ENCODE measurements at regions not wholly inside any gene's neighbourhood (a gene's known extent, or its start where the extent isn't known, plus 50 kb on each side); places are given as distances from the start of the nearest gene placed in this dataset.

DNA sequence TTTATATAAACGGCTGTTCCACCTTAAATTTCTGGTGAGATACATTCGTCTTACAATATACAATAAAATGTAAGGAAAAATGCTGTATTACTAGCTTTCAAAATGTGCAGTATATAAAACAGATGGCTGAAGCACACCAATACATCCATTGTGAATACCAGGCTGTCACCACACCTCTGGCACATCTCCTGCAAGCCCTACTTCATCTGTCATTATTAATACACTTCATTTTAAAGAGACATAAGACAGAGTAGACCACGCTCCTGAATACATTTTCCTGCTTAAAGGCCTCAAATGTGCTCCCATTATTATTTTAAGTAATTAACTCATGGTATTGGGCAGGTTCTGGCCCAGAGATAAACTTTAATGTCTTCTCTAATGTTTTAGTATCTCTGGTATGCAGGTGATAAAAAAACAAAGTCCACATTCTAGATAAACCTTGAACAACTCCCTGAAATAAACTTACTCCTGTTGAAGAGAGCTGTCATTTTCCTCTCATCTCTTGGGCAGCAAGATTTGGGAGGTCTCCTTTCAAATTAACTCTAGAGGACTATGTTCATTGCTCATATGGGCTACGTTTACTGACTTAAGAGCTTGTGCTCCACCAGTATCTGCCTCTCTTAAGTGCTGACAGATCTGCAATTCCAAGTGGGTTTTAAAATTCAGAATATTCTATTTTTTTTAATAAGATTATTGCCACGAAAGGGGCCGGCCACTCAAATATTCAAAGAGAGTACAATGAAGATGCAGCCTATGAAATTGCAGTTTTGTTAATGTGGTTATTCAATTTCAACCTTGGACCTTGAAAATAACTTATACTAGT lies 396.5 kb upstream of the SEMA3D start:
- H3K36me3 ChIP-seq (ENCODE audit: control insufficient read depth, insufficient read depth, low read length): no peaks in the 10 kb centered on the region
- no peaks in the 10 kb centered on the region for H3K4me1 ChIP-seq (ENCODE audit: control insufficient read depth, insufficient read depth, low read length)
- whole genome bisulfite sequencing (ENCODE audit: insufficient coverage, low lambda C conversion rate): 91% methylated on average over 4 of the region's 6 CpGs
- H3K4me3 ChIP-seq (ENCODE audit: low read length): no peak overlapping the region
- no peak for DNase-seq
- no peak overlapping the region for H3K27ac ChIP-seq (ENCODE audit: low read length)
- no peaks in the 10 kb centered on the region for H3K27me3 ChIP-seq (ENCODE audit: control insufficient read depth, insufficient read depth, low read length)
- no peaks in the 10 kb centered on the region for H3K9me3 ChIP-seq (ENCODE audit: control insufficient read depth, low read depth, low read length)

DNA sequence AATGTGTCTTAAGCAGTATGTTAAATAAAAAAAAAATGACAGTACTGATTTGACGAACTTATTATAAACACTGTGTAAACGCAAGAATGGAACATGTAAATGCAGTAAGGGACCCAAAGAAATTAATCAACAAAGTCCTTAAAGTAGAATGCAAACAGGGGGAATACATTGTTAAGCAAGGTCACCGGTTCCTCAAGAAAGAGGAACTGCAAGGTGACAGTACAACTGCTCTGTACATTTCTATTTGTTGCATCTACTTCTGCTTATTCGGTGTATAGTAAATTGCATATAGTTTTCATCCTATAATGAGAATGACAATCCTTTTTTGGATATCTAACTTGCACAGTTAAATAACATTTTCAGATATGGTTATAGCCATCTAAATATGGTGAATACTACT lies 387.0 kb upstream of the SEMA3D start:
- H3K27me3 ChIP-seq (ENCODE audit: control insufficient read depth, insufficient read depth, low read length): no peaks in the 10 kb centered on the region
- 90% methylated on average over 2 of the region's 4 CpGs for WGBS (ENCODE audit: insufficient coverage, low lambda C conversion rate)
- no peak for DNase-seq
- H3K4me1 ChIP-seq (ENCODE audit: control insufficient read depth, insufficient read depth, low read length): no peaks in the 10 kb centered on the region
- no peak overlapping the region for H3K27ac ChIP-seq (ENCODE audit: low read length)
- H3K9me3 ChIP-seq (ENCODE audit: control insufficient read depth, low read depth, low read length): no peaks in the 10 kb centered on the region
- no peaks in the 10 kb centered on the region for H3K36me3 ChIP-seq (ENCODE audit: control insufficient read depth, insufficient read depth, low read length)
- H3K4me3 ChIP-seq (ENCODE audit: low read length): no peak overlapping the region

DNA sequence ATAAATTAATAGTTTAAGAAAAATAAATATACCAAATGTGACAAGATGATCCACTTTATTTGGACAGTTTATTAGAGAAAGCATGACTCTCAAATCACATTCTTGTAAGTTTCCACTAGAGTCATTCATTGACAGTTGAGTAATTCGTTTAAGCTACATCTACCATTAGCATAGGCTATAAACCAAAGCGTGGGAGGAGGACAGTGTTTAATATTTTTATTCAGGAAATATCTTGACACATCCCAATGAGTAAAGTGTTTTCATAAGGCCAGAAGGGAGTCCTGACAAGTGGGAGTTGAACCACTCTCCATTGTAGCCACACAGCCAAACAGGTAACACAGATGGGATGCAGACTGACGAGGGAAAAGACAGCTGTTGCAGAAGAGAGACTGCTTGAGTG lies 386.5 kb upstream of the SEMA3D start:
- WGBS (ENCODE audit: insufficient coverage, low lambda C conversion rate): no CpG with 5 or more reads among the region's 3 CpGs
- H3K4me3 ChIP-seq (ENCODE audit: low read length): no peak overlapping the region
- H3K4me1 ChIP-seq (ENCODE audit: control insufficient read depth, insufficient read depth, low read length): no peaks in the 10 kb centered on the region
- H3K27me3 ChIP-seq (ENCODE audit: control insufficient read depth, insufficient read depth, low read length): no peaks in the 10 kb centered on the region
- H3K36me3 ChIP-seq (ENCODE audit: control insufficient read depth, insufficient read depth, low read length): no peaks in the 10 kb centered on the region
- H3K27ac ChIP-seq (ENCODE audit: low read length): no peak overlapping the region
- no peaks in the 10 kb centered on the region for H3K9me3 ChIP-seq (ENCODE audit: control insufficient read depth, low read depth, low read length)
- no peak for DNase-seq

DNA sequence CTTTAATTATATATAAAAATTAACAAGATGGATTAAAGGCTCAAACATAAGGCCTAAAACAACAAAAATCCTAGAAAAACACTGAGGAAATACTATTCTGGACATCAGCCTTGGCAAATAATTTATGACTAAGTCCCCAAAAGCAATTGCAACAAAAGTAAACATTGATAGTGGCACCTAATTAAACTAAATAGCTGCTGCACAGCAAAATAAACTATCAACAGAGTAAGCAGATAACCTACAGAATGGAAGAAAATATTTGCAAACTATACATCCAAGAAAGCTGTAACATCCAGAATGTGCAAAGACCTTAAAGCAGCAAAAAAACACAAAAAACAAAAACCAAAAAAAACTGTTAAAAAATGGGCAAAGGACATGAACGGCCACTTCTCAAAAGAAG lies 384.0 kb upstream of the SEMA3D start:
- WGBS (ENCODE audit: insufficient coverage, low lambda C conversion rate): no CpG with 5 or more reads among the region's 1 CpG
- Histone ChIP-seq H3K4me3 (ENCODE audit: low read length) (no peak overlapping the region), H3K4me1 (ENCODE audit: control insufficient read depth, insufficient read depth, low read length) (no peaks in the 10 kb centered on the region), H3K36me3 (ENCODE audit: control insufficient read depth, insufficient read depth, low read length) (no peaks in the 10 kb centered on the region), H3K27ac (ENCODE audit: low read length) (no peak overlapping the region), H3K27me3 (ENCODE audit: control insufficient read depth, insufficient read depth, low read length) (no peaks in the 10 kb centered on the region), H3K9me3 (ENCODE audit: control insufficient read depth, low read depth, low read length) (no peaks in the 10 kb centered on the region)
- no peak for DNase-seq

DNA sequence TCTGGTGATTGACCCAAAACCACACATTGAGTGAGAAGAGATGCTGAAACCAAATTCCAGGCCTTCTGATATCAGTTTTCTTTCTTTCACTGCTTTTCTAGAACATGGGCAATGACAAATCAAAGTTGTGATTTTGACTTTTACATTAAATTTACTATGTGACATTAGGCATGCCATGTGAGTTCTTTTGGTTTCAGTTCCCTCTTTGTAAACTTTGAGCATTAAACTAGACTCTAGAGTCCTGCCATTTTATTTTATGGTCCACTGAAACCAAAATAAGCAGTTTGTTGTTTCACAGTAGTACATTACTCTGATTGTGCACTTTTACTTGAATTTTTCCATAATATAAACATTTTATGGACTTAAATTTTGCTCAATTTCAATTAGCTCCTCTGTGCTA lies 381.1 kb upstream of the SEMA3D start:
- Histone ChIP-seq H3K27me3 (ENCODE audit: control insufficient read depth, insufficient read depth, low read length) (no peaks in the 10 kb centered on the region), H3K4me3 (ENCODE audit: low read length) (no peak overlapping the region), H3K36me3 (ENCODE audit: control insufficient read depth, insufficient read depth, low read length) (no peaks in the 10 kb centered on the region), H3K9me3 (ENCODE audit: control insufficient read depth, low read depth, low read length) (no peaks in the 10 kb centered on the region), H3K4me1 (ENCODE audit: control insufficient read depth, insufficient read depth, low read length) (no peaks in the 10 kb centered on the region), H3K27ac (ENCODE audit: low read length) (no peak overlapping the region)
- no peak for DNase-seq

DNA sequence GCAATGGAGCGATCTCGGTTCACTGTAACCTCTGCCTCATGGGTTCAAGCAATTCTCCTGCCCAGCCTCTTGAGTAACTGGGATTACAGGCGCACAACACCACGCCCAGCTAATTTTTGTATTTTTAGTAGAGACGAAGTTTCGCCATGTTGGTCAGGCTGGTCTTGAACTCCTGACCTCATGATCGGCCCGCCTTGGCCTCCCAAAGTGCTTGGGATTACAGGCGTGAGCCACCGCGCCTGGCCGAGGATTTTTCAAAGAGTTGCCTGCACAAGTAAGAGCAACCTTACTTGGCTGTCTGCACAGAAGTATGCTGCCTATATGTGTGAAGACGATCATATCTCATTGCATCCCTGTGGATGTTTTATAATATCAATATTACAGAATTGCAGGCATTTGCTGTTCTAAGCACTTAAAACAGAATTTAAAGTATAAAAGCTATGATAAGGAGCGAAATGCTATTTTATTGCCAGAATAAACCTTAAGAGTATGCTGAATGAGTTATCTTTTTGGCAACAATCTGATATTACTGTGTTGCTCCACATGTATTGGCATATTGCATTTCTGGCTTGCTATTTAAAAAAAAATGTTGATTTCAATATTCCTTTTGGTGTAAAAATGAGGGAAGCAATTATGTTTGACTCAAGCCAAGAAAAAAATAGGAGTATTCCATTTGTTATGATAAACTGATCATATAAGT lies 379.4 kb upstream of the SEMA3D start:
- no peak overlapping the region for H3K4me3 ChIP-seq (ENCODE audit: low read length)
- H3K27ac ChIP-seq (ENCODE audit: low read length): no peak overlapping the region
- DNase-seq: no peak
- H3K9me3 ChIP-seq (ENCODE audit: control insufficient read depth, low read depth, low read length): no peaks in the 10 kb centered on the region
- no peaks in the 10 kb centered on the region for H3K36me3 ChIP-seq (ENCODE audit: control insufficient read depth, insufficient read depth, low read length)
- 100% methylated on average over 1 of the region's 14 CpGs for WGBS (ENCODE audit: insufficient coverage, low lambda C conversion rate)
- H3K4me1 ChIP-seq (ENCODE audit: control insufficient read depth, insufficient read depth, low read length): no peaks in the 10 kb centered on the region
- no peaks in the 10 kb centered on the region for H3K27me3 ChIP-seq (ENCODE audit: control insufficient read depth, insufficient read depth, low read length)

DNA sequence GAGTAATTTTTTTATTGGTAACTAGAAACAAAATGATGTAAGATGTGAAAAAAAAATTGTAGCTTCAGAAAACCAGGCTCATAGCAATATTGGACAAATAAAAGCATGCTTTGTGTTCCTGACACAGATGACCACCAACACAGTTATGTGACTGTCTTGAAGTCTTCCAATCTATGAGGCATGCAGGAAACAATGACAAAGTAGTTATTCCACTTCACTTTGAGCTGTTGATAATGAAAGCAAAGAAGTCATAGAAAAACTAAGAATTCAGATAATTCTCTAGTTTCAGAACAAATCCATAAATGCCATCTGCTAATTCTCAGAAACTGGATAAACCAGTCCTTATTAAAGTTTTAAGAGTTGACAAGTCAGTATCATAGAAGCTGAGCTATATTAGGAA lies 378.4 kb upstream of the SEMA3D start:
- Histone ChIP-seq H3K36me3 (ENCODE audit: control insufficient read depth, insufficient read depth, low read length) (no peaks in the 10 kb centered on the region), H3K9me3 (ENCODE audit: control insufficient read depth, low read depth, low read length) (no peaks in the 10 kb centered on the region), H3K4me3 (ENCODE audit: low read length) (no peak overlapping the region), H3K4me1 (ENCODE audit: control insufficient read depth, insufficient read depth, low read length) (no peaks in the 10 kb centered on the region), H3K27ac (ENCODE audit: low read length) (no peak overlapping the region), H3K27me3 (ENCODE audit: control insufficient read depth, insufficient read depth, low read length) (no peaks in the 10 kb centered on the region)
- DNase-seq: no peak

DNA sequence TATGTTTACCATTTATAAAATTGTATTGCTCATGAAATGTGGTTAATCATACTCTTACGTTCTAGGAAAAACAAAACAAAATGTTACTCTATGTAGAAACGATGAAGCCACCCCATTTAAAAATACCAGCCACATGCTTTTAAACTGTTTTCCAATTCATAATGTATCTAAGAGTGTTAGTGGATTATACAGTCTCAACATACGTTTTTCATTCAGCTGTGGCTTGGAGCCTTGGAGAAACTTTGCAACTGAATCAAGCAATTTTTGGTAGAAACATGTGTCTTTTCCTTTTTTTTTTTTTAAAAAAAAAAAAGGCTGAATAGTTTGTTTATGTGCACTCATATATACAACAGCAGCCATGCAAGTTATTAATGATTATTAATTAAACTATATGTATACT lies 378.0 kb upstream of the SEMA3D start:
- Histone ChIP-seq H3K27ac (ENCODE audit: low read length) (no peak overlapping the region), H3K4me1 (ENCODE audit: control insufficient read depth, insufficient read depth, low read length) (no peaks in the 10 kb centered on the region), H3K27me3 (ENCODE audit: control insufficient read depth, insufficient read depth, low read length) (no peaks in the 10 kb centered on the region), H3K9me3 (ENCODE audit: control insufficient read depth, low read depth, low read length) (no peaks in the 10 kb centered on the region), H3K36me3 (ENCODE audit: control insufficient read depth, insufficient read depth, low read length) (no peaks in the 10 kb centered on the region), H3K4me3 (ENCODE audit: low read length) (no peak overlapping the region)
- no peak for DNase-seq
- 85% methylated on average over 3 of the region's 3 CpGs for WGBS (ENCODE audit: insufficient coverage, low lambda C conversion rate)

DNA sequence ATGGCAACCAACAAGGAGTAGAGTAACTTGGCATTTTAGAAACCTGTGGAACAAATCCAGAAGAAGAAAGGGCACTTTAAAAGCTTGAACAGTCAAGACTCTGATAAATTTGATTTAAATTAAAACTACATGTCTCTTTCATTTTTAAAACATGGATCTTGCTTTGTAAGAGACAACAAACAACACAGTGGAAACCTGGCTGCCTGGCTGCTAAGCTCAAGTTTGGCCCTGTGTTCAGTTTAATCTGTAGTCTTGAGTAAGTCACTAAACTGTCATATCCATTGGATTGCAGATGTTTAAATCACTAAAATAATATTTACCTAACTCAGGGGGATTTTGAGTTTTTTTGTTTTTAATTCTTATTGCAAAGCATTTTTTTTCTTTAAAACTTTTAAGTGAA lies 374.9 kb upstream of the SEMA3D start:
- DNase-seq: no peak
- H3K27me3 ChIP-seq (ENCODE audit: control insufficient read depth, insufficient read depth, low read length): no peaks in the 10 kb centered on the region
- H3K4me1 ChIP-seq (ENCODE audit: control insufficient read depth, insufficient read depth, low read length): no peaks in the 10 kb centered on the region
- no peaks in the 10 kb centered on the region for H3K9me3 ChIP-seq (ENCODE audit: control insufficient read depth, low read depth, low read length)
- H3K36me3 ChIP-seq (ENCODE audit: control insufficient read depth, insufficient read depth, low read length): no peaks in the 10 kb centered on the region
- H3K4me3 ChIP-seq (ENCODE audit: low read length): no peak overlapping the region
- H3K27ac ChIP-seq (ENCODE audit: low read length): no peak overlapping the region

DNA sequence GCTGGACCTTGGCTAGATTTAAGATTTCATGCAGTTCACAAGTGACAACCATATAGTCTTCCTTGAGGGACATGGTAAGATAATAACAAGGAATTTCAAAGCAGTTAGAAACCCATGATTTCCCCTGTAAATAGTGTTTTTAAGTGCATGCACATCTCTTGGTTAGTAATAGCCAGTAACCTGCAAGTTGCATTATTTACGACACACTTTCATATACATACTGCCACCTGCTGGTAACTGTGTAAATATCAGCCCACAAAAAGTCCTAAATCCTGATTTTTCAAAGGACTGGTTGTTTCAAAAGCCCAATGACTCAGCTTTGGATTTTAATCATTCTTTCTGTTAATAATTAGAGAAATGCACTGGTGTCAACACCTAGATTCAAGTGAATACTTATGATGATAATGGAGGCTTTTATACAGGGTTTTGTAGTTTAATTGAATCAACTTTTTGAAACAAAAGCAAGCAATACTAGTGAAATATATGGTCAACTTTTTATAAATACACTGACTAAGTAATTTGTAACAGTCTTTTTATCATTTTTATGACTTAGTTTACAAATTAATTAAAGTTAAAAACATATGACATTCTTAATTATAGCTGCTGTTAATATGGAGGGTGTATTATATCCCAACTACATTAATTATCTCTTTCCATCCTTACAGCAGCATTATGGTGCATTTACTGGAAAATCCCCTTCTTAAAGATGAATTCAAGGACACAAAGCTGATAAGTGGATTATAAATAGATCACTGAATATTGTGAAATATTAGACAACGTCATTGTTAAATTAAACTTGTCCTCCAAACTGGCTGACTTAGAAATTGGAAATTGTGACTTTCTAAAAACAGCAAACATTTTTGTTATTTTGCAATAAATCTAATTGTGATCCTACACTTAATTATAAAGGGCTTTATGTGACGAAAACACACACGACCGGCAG lies 367.7 kb upstream of the SEMA3D start:
- Histone ChIP-seq H3K27me3 (ENCODE audit: control insufficient read depth, insufficient read depth, low read length) (no peaks in the 10 kb centered on the region), H3K4me3 (ENCODE audit: low read length) (no peak overlapping the region), H3K27ac (ENCODE audit: low read length) (no peak overlapping the region), H3K4me1 (ENCODE audit: control insufficient read depth, insufficient read depth, low read length) (no peaks in the 10 kb centered on the region), H3K36me3 (ENCODE audit: control insufficient read depth, insufficient read depth, low read length) (no peaks in the 10 kb centered on the region), H3K9me3 (ENCODE audit: control insufficient read depth, low read depth, low read length) (no peaks in the 10 kb centered on the region)
- 97% methylated on average over 4 of the region's 5 CpGs for WGBS (ENCODE audit: insufficient coverage, low lambda C conversion rate)
- peak; percentile 26 to 45 for DNase-seq

All from large intestine (tissue), 3 donors.